HepG2 (cell line): ENCODE measurements at regions not wholly inside any gene's neighbourhood (a gene's known extent, or its start where the extent isn't known, plus 50 kb on each side); places are given as distances from the start of the nearest gene placed in this dataset.

Experiments
- ATAC-seq: fragments of 200-7000 bp; cut with Tn5 transposase; 3 replicates; pipeline ENCODE4 v1.9.1; 2020; ENCODE audit warnings: mild to moderate bottlenecking, moderate library complexity
- BruUV-seq: library from RNA; stranded (reverse); fragments of 400-500 nt; replicated peaks from 2 replicates; lab custom pipeline; 2021; lab: Mats Ljungman, UMichigan
- CTCF ChIA-PET: fragments of 300-600 bp; formaldehyde crosslinking; extraction: SDS; loops from one replicate; lab custom pipeline; 2021; ENCODE audit warnings: low total read pairs, inconsistent platforms, low intra/inter-chr PET ratio; lab: Yijun Ruan, JAX
- POLR2A ChIA-PET: fragments of 350-600 bp; sonication (Branson Sonifier 250); formaldehyde crosslinking; loops from one replicate; lab custom pipeline; 2020; ENCODE audit warnings: antibody characterized with exemption, inconsistent platforms; lab: Yijun Ruan, JAX
- DNase-seq: peaks from one replicate; pipeline ENCODE4 v3.0.0-alpha.2; 2015; ENCODE audit warnings: low spot score
- FAIRE-seq: peaks from 3 replicates; lab custom pipeline; 2011; peaks lifted over from hg19 to GRCh38; lab: Jason Lieb, UNC
- H2AFZ ChIP-seq: one replicate; pipeline ENCODE4 v1.6.1; 2011; ENCODE audit warnings: low read length, inconsistent platforms
- H3K27ac ChIP-seq: fragments of 300-600 bp; 3 replicates; pipeline ENCODE4 v1.8.0; 2011; ENCODE audit warnings: mixed run types, mild to moderate bottlenecking, mixed read lengths, low read length, inconsistent platforms; ENCODE audit not compliant: insufficient read depth; ENCODE audit errors: extremely low read length
- H3K27me3 ChIP-seq, 2 experiments: fragments of 200-600 bp in 1 of 2; 2 replicates in 1 of 2; 3 replicates in 1 of 2; pipeline versions ENCODE4 v1.6.0 to v1.8.0; 2011; ENCODE audit warnings: low read length in 2 of 2, mild to moderate bottlenecking in 2 of 2, moderate library complexity in 2 of 2, inconsistent platforms in 1 of 2; ENCODE audit not compliant: insufficient read depth in 2 of 2, control insufficient read depth in 1 of 2
- H3K36me3 ChIP-seq, 2 experiments: fragments of 200-600 bp in 1 of 2; replicated peaks in 1 of 2; 2 replicates in 1 of 2; 3 replicates in 1 of 2; pipeline versions ENCODE4 v1.5.1 to v1.8.0; 2011; ENCODE audit warnings: low read length in 2 of 2, inconsistent platforms in 1 of 2; ENCODE audit not compliant: insufficient read depth in 2 of 2, control insufficient read depth in 1 of 2
- H3K4me1 ChIP-seq: 2 replicates; pipeline ENCODE4 v1.5.1; 2012; ENCODE audit warnings: low read length, inconsistent platforms; ENCODE audit not compliant: insufficient read depth
- H3K4me2 ChIP-seq: 2 replicates; pipeline ENCODE4 v1.6.0; 2011; ENCODE audit warnings: low read depth, low read length, inconsistent platforms
- H3K4me3 ChIP-seq, 3 experiments: fragments of 200-600 bp in 1 of 3; sonication (generic), shearing (Covaris generic) in 1 of 3; replicated peaks in 1 of 3; 2 replicates each; pipeline ENCODE4 v1.5.1; 2011 to 2016; ENCODE audit warnings: low read length in 3 of 3, inconsistent platforms in 2 of 3, low read depth in 2 of 3, mild to moderate bottlenecking in 2 of 3, control low read depth in 1 of 3, mixed read lengths in 1 of 3; ENCODE audit not compliant: insufficient read depth in 1 of 3
- H3K79me2 ChIP-seq: one replicate; pipeline ENCODE4 v1.6.1; 2011; ENCODE audit warnings: low read length, inconsistent platforms; ENCODE audit not compliant: insufficient read depth
- H3K9ac ChIP-seq: 2 replicates; pipeline ENCODE4 v1.6.0; 2011; ENCODE audit warnings: mild to moderate bottlenecking, low read depth, low read length, inconsistent platforms; ENCODE audit not compliant: insufficient read depth
- H3K9me3 ChIP-seq: 2 replicates; pipeline ENCODE4 v1.5.1; 2012; ENCODE audit warnings: mild to moderate bottlenecking, low read length
- H4K20me1 ChIP-seq: 2 replicates; pipeline ENCODE4 v1.6.0; 2011; ENCODE audit warnings: inconsistent platforms, mild to moderate bottlenecking, low read length, moderate library complexity; ENCODE audit not compliant: insufficient read depth
- AGO2 ChIP-seq: fragments of 200-400 bp; formaldehyde crosslinking; optimal IDR thresholded peaks from 2 replicates; pipeline ENCODE3; 2017; ENCODE audit warnings: mild to moderate bottlenecking, low read depth, low read length, moderate library complexity
- DZIP1 ChIP-seq: sonication (generic); formaldehyde crosslinking; IDR thresholded peaks from 2 replicates; pipeline ENCODE4 v1.5.0; 2020; ENCODE audit warnings: mild to moderate bottlenecking, missing genetic modification reagents
- HMGXB4 ChIP-seq, 2 experiments: sonication (generic) in 1 of 2; formaldehyde crosslinking in 1 of 2; IDR thresholded peaks; 2 replicates each; pipeline versions ENCODE4 v1.4.0 to v1.6.1; 2018 to 2020; ENCODE audit warnings: missing genetic modification reagents in 2 of 2, borderline replicate concordance in 1 of 2, low read depth in 1 of 2, mild to moderate bottlenecking in 1 of 2, missing biosample characterization in 1 of 2
- MZF1 ChIP-seq: sonication (generic); formaldehyde crosslinking; IDR thresholded peaks from 2 replicates; pipeline ENCODE4 v1.8.1; 2023; ENCODE audit warnings: mild to moderate bottlenecking, missing genetic modification reagents, borderline replicate concordance
- NFYB ChIP-seq: sonication (generic); formaldehyde crosslinking; IDR thresholded peaks from 2 replicates; pipeline ENCODE4 v1.4.0; 2020; ENCODE audit warnings: missing genetic modification reagents
- PHB2 ChIP-seq: fragments of 450-650 bp; IDR thresholded peaks from 2 replicates; pipeline ENCODE4 v1.6.1; 2018; ENCODE audit not compliant: partially characterized antibody
- SMARCC2 ChIP-seq: fragments of 450-650 bp; IDR thresholded peaks from 2 replicates; pipeline ENCODE4 v1.6.1; 2017; ENCODE audit warnings: antibody characterized with exemption, mild to moderate bottlenecking
- ZNF761 ChIP-seq: sonication (generic); formaldehyde crosslinking; conservative IDR thresholded peaks from 2 replicates; pipeline ENCODE4 v1.4.0; 2020; ENCODE audit warnings: mild to moderate bottlenecking, missing genetic modification reagents
- WGBS: methylation state at CpG from one replicate; pipeline ENCODE4 v1.1.6; 2017; ENCODE audit warnings: low lambda C conversion rate; 5-methylcytosine and 5-hydroxymethylcytosine counted together
- in situ Hi-C: cut with HindIII; loops from 2 replicates; pipeline ENCODE4 v1.10.0; 2017; ENCODE audit warnings: low pct_unique_long_range_greater_than_20kb; ENCODE audit not compliant: extremely low pct_ligation_motif_present
- intact Hi-C: fragments of 100-400 bp; cut with micrococcal nuclease; formaldehyde crosslinking; loops from one replicate; pipeline ENCODE4 v1.10.0; 2022; ENCODE audit not compliant: unreplicated experiment
- TF ChIP-seq, protein P1 (sequence below): IDR thresholded peaks from 2 replicates; pipeline ENCODE4 v1.6.1; 2016; ENCODE audit warnings: missing compliant biosample characterization, missing genetic modification reagents, borderline replicate concordance
- TF ChIP-seq, protein P2 (sequence below): sonication (generic); formaldehyde crosslinking; IDR thresholded peaks from 2 replicates; pipeline ENCODE4 v1.5.0; 2020; ENCODE audit warnings: mild to moderate bottlenecking, missing genetic modification reagents

- Histone ChIP-seq H2AFZ (no peak overlapping the region), H3K4me1 (no peaks in the 10 kb centered on the region), H3K9me3 (no peaks in the 10 kb centered on the region), H3K79me2 (no peaks in the 10 kb centered on the region), H3K36me3 (no peaks in the 10 kb centered on the region), H3K9ac (no peak overlapping the region), H3K4me2 (no peak overlapping the region), H3K27ac (no peak overlapping the region), H4K20me1 (no peaks in the 10 kb centered on the region), H3K27me3 (no peaks in the 10 kb centered on the region; a peak in 1 of 5 replicates), H3K4me3 (no peak overlapping the region)
- TF ChIP-seq DZIP1 (no peak), HMGXB4 (CRISPR knock-in tag; IDR thresholded peaks at IDR 0.05; ENCODE audit: borderline replicate concordance in 1 of 2, low read depth in 1 of 2) (no peak), MZF1 (CRISPR knock-in tag) (no peak), SMARCC2 (no peak), ZNF761 (CRISPR knock-in tag) (no peak), NFYB (CRISPR knock-in tag) (no peak), PHB2 (no peak), AGO2 (no peak)
- TF ChIP-seq, protein P1, sequence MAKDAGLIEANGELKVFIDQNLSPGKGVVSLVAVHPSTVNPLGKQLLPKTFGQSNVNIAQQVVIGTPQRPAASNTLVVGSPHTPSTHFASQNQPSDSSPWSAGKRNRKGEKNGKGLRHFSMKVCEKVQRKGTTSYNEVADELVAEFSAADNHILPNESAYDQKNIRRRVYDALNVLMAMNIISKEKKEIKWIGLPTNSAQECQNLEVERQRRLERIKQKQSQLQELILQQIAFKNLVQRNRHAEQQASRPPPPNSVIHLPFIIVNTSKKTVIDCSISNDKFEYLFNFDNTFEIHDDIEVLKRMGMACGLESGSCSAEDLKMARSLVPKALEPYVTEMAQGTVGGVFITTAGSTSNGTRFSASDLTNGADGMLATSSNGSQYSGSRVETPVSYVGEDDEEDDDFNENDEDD (CRISPR knock-in tag) = no peak
- TF ChIP-seq, protein P2, sequence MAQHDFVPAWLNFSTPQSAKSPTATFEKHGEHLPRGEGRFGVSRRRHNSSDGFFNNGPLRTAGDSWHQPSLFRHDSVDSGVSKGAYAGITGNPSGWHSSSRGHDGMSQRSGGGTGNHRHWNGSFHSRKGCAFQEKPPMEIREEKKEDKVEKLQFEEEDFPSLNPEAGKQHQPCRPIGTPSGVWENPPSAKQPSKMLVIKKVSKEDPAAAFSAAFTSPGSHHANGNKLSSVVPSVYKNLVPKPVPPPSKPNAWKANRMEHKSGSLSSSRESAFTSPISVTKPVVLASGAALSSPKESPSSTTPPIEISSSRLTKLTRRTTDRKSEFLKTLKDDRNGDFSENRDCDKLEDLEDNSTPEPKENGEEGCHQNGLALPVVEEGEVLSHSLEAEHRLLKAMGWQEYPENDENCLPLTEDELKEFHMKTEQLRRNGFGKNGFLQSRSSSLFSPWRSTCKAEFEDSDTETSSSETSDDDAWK (CRISPR knock-in tag) = no peak
- DNase-seq (no peak), FAIRE-seq (no peak), ATAC-seq (no peak)
- in situ Hi-C loops (no loop called here), intact Hi-C loops (no loop called here)
- ChIA-PET CTCF (no interaction called here), POLR2A (no interaction called here)
- 18% methylated on average over 3 of the region's 3 CpGs for WGBS
- BruUV-seq = no TSS peak
These were observed 125.5 kb downstream of the MAP3K7 start for GRCh38 chr6:90461383-90461782.
